Keratinocyte (primary cell): ENCODE measurements at regions not wholly inside any gene's neighbourhood (a gene's known extent, or its start where the extent isn't known, plus 50 kb on each side); places are given as distances from the start of the nearest gene placed in this dataset.

Experiments
- DNase-seq: peaks from one replicate; pipeline ENCODE4 v3.0.0-alpha.2; 2011; ENCODE audit warnings: low read depth, missing footprints, low spot score
- FAIRE-seq: peaks from 2 replicates; lab custom pipeline; 2011; peaks lifted over from hg19 to GRCh38; lab: Jason Lieb, UNC
- H2AFZ ChIP-seq: 2 replicates; pipeline ENCODE4 v1.6.0; 2012; ENCODE audit warnings: low read length, control low read depth, inconsistent platforms; ENCODE audit not compliant: control insufficient read depth
- H3K27ac ChIP-seq: 2 replicates; pipeline ENCODE4 v1.5.1; 2011; ENCODE audit warnings: low read length; ENCODE audit not compliant: control insufficient read depth, insufficient read depth
- H3K27me3 ChIP-seq: 3 replicates; pipeline ENCODE4 v1.6.0; 2011; ENCODE audit warnings: low read length; ENCODE audit not compliant: control insufficient read depth, insufficient read depth; ENCODE audit errors: extremely low read depth
- H3K36me3 ChIP-seq, 2 experiments: 2 replicates in 1 of 2; 3 replicates in 1 of 2; pipeline ENCODE4 v1.5.1; 2011; ENCODE audit warnings: low read length in 2 of 2, mild to moderate bottlenecking in 1 of 2; ENCODE audit not compliant: control insufficient read depth in 2 of 2, insufficient read depth in 2 of 2; ENCODE audit errors: extremely low read depth in 1 of 2
- H3K4me1 ChIP-seq: 3 replicates; pipeline ENCODE4 v1.5.1; 2011; ENCODE audit warnings: low read length; ENCODE audit not compliant: control insufficient read depth, insufficient read depth; ENCODE audit errors: extremely low read depth
- H3K4me2 ChIP-seq: 3 replicates; pipeline ENCODE4 v1.6.0; 2011; ENCODE audit warnings: low read depth, low read length; ENCODE audit not compliant: control insufficient read depth, insufficient read depth; ENCODE audit errors: extremely low read depth
- H3K4me3 ChIP-seq, 3 experiments: fragments of 200-600 bp in 1 of 3; sonication (generic) in 1 of 3; 2 replicates in 2 of 3; 3 replicates in 1 of 3; pipeline ENCODE4 v1.5.1; 2011 to 2016; ENCODE audit warnings: low read length in 3 of 3, mild to moderate bottlenecking in 3 of 3, control low read depth in 2 of 3, inconsistent platforms in 1 of 3, low read depth in 1 of 3, mixed read lengths in 1 of 3, mixed run types in 1 of 3, moderate library complexity in 1 of 3; ENCODE audit not compliant: control insufficient read depth in 2 of 3, insufficient read depth in 2 of 3; ENCODE audit errors: extremely low read depth in 1 of 3
- H3K79me2 ChIP-seq: 2 replicates; pipeline ENCODE4 v1.6.0; 2012; ENCODE audit warnings: low read length; ENCODE audit not compliant: control insufficient read depth, insufficient read depth
- H3K9ac ChIP-seq: 3 replicates; pipeline ENCODE4 v1.6.0; 2011; ENCODE audit warnings: low read length; ENCODE audit not compliant: control insufficient read depth, insufficient read depth; ENCODE audit errors: extremely low read depth
- H3K9me1 ChIP-seq: 3 replicates; pipeline ENCODE4 v1.6.0; 2011; ENCODE audit warnings: low read length; ENCODE audit not compliant: control insufficient read depth, insufficient read depth; ENCODE audit errors: extremely low read depth
- H3K9me3 ChIP-seq: 2 replicates; pipeline ENCODE4 v1.5.1; 2012; ENCODE audit warnings: low read depth, low read length; ENCODE audit not compliant: control insufficient read depth
- H4K20me1 ChIP-seq: 3 replicates; pipeline ENCODE4 v1.6.0; 2011; ENCODE audit warnings: low read length; ENCODE audit not compliant: control insufficient read depth, insufficient read depth; ENCODE audit errors: extremely low read depth
- CTCF ChIP-seq, 3 experiments: IDR thresholded peaks in 1 of 3; conservative IDR thresholded peaks in 1 of 3; optimal IDR thresholded peaks in 1 of 3; 2 replicates in 2 of 3; 3 replicates in 1 of 3; pipeline versions ENCODE3 to v1.5.1; 2011; ENCODE audit warnings: low read length in 3 of 3, mild to moderate bottlenecking in 3 of 3, moderate library complexity in 2 of 3, control low read depth in 1 of 3, inconsistent platforms in 1 of 3; ENCODE audit not compliant: insufficient read depth in 2 of 3; ENCODE audit errors: extremely low read depth in 1 of 3
- EZH2 ChIP-seq: IDR thresholded peaks from one replicate; pipeline ENCODE4 v1.6.1; 2012; ENCODE audit warnings: inconsistent platforms, mild to moderate bottlenecking, low read length, moderate library complexity
- dilution Hi-C: fragments of 300-500 bp; cut with MboI; formaldehyde crosslinking; loops from one replicate; pipeline ENCODE4 v1.7.0; 2020; ENCODE audit warnings: low sequenced_read_pairs; ENCODE audit not compliant: extremely low pct_ligation_motif_present

GRCh38 chr13:62627226-62627625 is 1211.6 kb upstream of the PCDH20 start:
- no peaks in the 10 kb centered on the region for H3K79me2 ChIP-seq
- H2AFZ ChIP-seq: no peak overlapping the region
- H3K9ac ChIP-seq: no peak overlapping the region
- TF ChIP-seq CTCF (optimal IDR thresholded peaks at IDR 0.05 in 1 of 3, IDR thresholded peaks at IDR 0.05 in 1 of 3, conservative IDR thresholded peaks at IDR 0.05 in 1 of 3; ENCODE audit: extremely low read depth in 1 of 3, insufficient read depth in 2 of 3, low read length in 3 of 3): no peak
- TF ChIP-seq EZH2: no peak
- no peaks in the 10 kb centered on the region for H3K36me3 ChIP-seq
- H3K4me1 ChIP-seq: no peaks in the 10 kb centered on the region
- no peaks in the 10 kb centered on the region for H3K9me1 ChIP-seq
- H3K27me3 ChIP-seq: no peaks in the 10 kb centered on the region
- no peak for DNase-seq
- H4K20me1 ChIP-seq: no peaks in the 10 kb centered on the region
- FAIRE-seq: no peak
- H3K4me3 ChIP-seq: no peak overlapping the region
- peaks cover 7% of the 10 kb centered on the region for H3K9me3 ChIP-seq
- dilution Hi-C loops: no loop called here
- H3K4me2 ChIP-seq: no peak overlapping the region
- H3K27ac ChIP-seq: no peak overlapping the region

GRCh38 chr13:62626771-62627170 is 1211.1 kb upstream of the PCDH20 start:
- Histone ChIP-seq H3K9me3 (peaks cover 7% of the 10 kb centered on the region), H3K9ac (no peak overlapping the region), H3K79me2 (no peaks in the 10 kb centered on the region), H3K36me3 (no peaks in the 10 kb centered on the region), H3K27ac (no peak overlapping the region), H4K20me1 (no peaks in the 10 kb centered on the region), H3K27me3 (no peaks in the 10 kb centered on the region), H3K9me1 (no peaks in the 10 kb centered on the region), H3K4me3 (no peak overlapping the region), H3K4me1 (no peaks in the 10 kb centered on the region), H2AFZ (no peak overlapping the region), H3K4me2 (no peak overlapping the region)
- DNase-seq: no peak
- dilution Hi-C loops: no loop called here
- TF ChIP-seq CTCF (optimal IDR thresholded peaks at IDR 0.05 in 1 of 3, IDR thresholded peaks at IDR 0.05 in 1 of 3, conservative IDR thresholded peaks at IDR 0.05 in 1 of 3; ENCODE audit: extremely low read depth in 1 of 3, insufficient read depth in 2 of 3, low read length in 3 of 3) (no peak), EZH2 (no peak)
- FAIRE-seq: no peak
